K562 (cell line): ENCODE measurements at regions not wholly inside any gene's neighbourhood (a gene's known extent, or its start where the extent isn't known, plus 50 kb on each side); places are given as distances from the start of the nearest gene placed in this dataset.
"Not testable (repeated sequence)": the region's sequence is repeated elsewhere in the genome, so short reads cannot be mapped to it uniquely, and the experiment has no call there.

Experiments used
- CBFB ChIP-seq: sonication (generic); formaldehyde crosslinking; IDR thresholded peaks from 2 replicates; pipeline ENCODE4 v1.4.0; 2020; ENCODE audit warnings: mild to moderate bottlenecking, missing genetic modification reagents
- EZH2 ChIP-seq: IDR thresholded peaks from 2 replicates; pipeline ENCODE4 v1.6.1; 2012; ENCODE audit warnings: low read depth, mild to moderate bottlenecking, inconsistent platforms, low read length, borderline replicate concordance
- FOSL1 ChIP-seq: fragments of 200-800 bp; sonication (Bioruptor generic); conservative IDR thresholded peaks from 2 replicates; pipeline ENCODE4 v1.6.1; 2016; ENCODE audit warnings: missing genetic modification characterization, missing compliant biosample characterization
- MYC ChIP-seq, 2 experiments: fragments of 250-450 bp in 1 of 2; sonication (Bioruptor Pico) in 1 of 2; IDR thresholded peaks; 2 replicates each; pipeline versions ENCODE4 v1.5.1 to v1.6.1; 2012 to 2021; ENCODE audit warnings: low read depth in 2 of 2, borderline replicate concordance in 1 of 2, improper control_type of control experiment in 1 of 2, low read length in 1 of 2, mild to moderate bottlenecking in 1 of 2, moderate library complexity in 1 of 2
- SMC3 ChIP-seq: conservative IDR thresholded peaks from 2 replicates; pipeline ENCODE4 v1.6.1; 2011; ENCODE audit warnings: low read depth, low read length, improper control_type of control experiment; ENCODE audit not compliant: insufficient read depth
- TAF1 ChIP-seq: IDR thresholded peaks from 2 replicates; pipeline ENCODE4 v1.6.1; 2011; ENCODE audit warnings: mild to moderate bottlenecking, low read length, moderate library complexity; ENCODE audit not compliant: insufficient read depth, control insufficient read depth, severe bottlenecking; ENCODE audit errors: extremely low read depth
- ZBTB1 ChIP-seq: sonication (generic); formaldehyde crosslinking; IDR thresholded peaks from 2 replicates; pipeline ENCODE4 v1.8.1; 2023; ENCODE audit warnings: missing genetic modification reagents, low read depth, mild to moderate bottlenecking, borderline replicate concordance
- ZNF263 ChIP-seq: sonication (generic); formaldehyde crosslinking; IDR thresholded peaks from 2 replicates; pipeline ENCODE4 v1.8.0; 2022; ENCODE audit warnings: mild to moderate bottlenecking, missing genetic modification reagents, borderline replicate concordance
- TF ChIP-seq, protein P1 (sequence below): fragments of 250-450 bp; sonication (Bioruptor Pico); IDR thresholded peaks from 2 replicates; pipeline ENCODE4 v1.4.0; 2020
- TF ChIP-seq, protein P2 (sequence below), 2 experiments: IDR thresholded peaks; 2 replicates each; pipeline ENCODE4 v1.6.1; 2011; ENCODE audit warnings: borderline replicate concordance in 1 of 2, control low read depth in 1 of 2, low read depth in 1 of 2, low read length in 1 of 2, mild to moderate bottlenecking in 1 of 2, mixed read lengths in 1 of 2, moderate library complexity in 1 of 2; ENCODE audit not compliant: insufficient read depth in 1 of 2, insufficient read length in 1 of 2, poor library complexity in 1 of 2, severe bottlenecking in 1 of 2; ENCODE audit errors: extremely low read depth in 1 of 2
- TF ChIP-seq, protein P3 (sequence below): sonication (generic); formaldehyde crosslinking; IDR thresholded peaks from 2 replicates; pipeline ENCODE4 v1.8.1; 2023; ENCODE audit warnings: mild to moderate bottlenecking, missing genetic modification reagents, moderate library complexity
- TF ChIP-seq, protein P4 (sequence below): sonication (generic); formaldehyde crosslinking; IDR thresholded peaks from 2 replicates; pipeline ENCODE4 v1.5.0; 2020; ENCODE audit warnings: missing genetic modification reagents
- TF ChIP-seq, protein P5 (sequence below): fragments of 250-450 bp; sonication (Bioruptor Pico); IDR thresholded peaks from 2 replicates; pipeline ENCODE4 v1.8.0; 2022; ENCODE audit warnings: inconsistent platforms
- TF ChIP-seq, protein P6 (sequence below), 3 experiments: IDR thresholded peaks in 2 of 3; conservative IDR thresholded peaks in 1 of 3; 2 replicates each; pipeline ENCODE4 v1.5.1; 2011 to 2012; ENCODE audit warnings: low read length in 3 of 3, mild to moderate bottlenecking in 3 of 3, control low read depth in 2 of 3, improper control_type of control experiment in 1 of 3, inconsistent platforms in 1 of 3, low read depth in 1 of 3, mixed read lengths in 1 of 3, moderate library complexity in 1 of 3; ENCODE audit not compliant: insufficient read depth in 2 of 3

DNA sequence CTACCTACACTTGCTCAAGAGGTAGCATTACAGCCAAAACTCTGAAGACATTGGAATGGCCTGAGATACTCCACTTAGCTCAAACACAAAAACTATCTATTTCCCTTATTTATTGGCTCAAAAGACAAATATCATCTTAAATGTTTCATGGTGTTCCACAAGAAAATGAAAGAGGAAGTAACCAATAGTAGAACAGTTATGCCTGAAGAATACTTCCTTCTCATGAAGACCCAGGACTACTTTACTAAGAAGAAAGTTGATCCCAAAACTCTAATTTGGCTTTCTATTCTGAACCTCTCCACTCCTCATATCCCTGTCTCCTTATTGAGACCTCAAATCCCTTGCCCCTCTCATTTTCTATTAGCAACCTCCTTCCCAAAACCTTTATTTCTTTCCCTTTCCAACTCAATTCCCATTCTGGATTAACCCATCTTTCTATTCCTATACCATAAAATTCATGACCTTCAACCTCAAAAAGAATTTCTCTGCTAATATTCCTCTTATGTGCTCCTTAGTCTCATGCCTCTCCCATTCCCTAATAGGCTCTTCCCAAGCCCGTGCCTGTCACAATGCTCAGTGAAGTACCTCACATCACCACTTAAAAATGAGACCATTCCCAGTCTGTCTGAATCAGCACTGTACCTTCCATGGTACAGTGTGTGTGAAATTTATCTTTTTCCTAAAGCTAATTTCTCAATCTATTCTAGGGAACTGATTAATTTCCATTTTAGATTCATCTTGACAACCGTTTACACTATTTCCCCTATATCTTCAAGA is 302.2 kb downstream of the ZNF37A start:
- TF ChIP-seq ZBTB1; MYC (IDR thresholded peaks at IDR 0.05; ENCODE audit: low read depth, low read length); MYC (CRISPR knock-in tag; IDR thresholded peaks at IDR 0.05; ENCODE audit: borderline replicate concordance, low read depth); TAF1; EZH2; SMC3; CBFB (CRISPR knock-in tag); ZNF263 (CRISPR knock-in tag); FOSL1 (tag): not testable (repeated sequence)
- TF ChIP-seq, protein P1, sequence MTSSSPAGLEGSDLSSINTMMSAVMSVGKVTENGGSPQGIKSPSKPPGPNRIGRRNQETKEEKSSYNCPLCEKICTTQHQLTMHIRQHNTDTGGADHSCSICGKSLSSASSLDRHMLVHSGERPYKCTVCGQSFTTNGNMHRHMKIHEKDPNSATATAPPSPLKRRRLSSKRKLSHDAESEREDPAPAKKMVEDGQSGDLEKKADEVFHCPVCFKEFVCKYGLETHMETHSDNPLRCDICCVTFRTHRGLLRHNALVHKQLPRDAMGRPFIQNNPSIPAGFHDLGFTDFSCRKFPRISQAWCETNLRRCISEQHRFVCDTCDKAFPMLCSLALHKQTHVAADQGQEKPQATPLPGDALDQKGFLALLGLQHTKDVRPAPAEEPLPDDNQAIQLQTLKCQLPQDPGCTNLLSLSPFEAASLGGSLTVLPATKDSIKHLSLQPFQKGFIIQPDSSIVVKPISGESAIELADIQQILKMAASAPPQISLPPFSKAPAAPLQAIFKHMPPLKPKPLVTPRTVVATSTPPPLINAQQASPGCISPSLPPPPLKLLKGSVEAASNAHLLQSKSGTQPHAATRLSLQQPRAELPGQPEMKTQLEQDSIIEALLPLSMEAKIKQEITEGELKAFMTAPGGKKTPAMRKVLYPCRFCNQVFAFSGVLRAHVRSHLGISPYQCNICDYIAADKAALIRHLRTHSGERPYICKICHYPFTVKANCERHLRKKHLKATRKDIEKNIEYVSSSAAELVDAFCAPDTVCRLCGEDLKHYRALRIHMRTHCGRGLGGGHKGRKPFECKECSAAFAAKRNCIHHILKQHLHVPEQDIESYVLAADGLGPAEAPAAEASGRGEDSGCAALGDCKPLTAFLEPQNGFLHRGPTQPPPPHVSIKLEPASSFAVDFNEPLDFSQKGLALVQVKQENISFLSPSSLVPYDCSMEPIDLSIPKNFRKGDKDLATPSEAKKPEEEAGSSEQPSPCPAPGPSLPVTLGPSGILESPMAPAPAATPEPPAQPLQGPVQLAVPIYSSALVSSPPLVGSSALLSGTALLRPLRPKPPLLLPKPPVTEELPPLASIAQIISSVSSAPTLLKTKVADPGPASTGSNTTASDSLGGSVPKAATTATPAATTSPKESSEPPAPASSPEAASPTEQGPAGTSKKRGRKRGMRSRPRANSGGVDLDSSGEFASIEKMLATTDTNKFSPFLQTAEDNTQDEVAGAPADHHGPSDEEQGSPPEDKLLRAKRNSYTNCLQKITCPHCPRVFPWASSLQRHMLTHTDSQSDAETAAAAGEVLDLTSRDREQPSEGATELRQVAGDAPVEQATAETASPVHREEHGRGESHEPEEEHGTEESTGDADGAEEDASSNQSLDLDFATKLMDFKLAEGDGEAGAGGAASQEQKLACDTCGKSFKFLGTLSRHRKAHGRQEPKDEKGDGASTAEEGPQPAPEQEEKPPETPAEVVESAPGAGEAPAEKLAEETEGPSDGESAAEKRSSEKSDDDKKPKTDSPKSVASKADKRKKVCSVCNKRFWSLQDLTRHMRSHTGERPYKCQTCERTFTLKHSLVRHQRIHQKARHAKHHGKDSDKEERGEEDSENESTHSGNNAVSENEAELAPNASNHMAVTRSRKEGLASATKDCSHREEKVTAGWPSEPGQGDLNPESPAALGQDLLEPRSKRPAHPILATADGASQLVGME (CRISPR knock-in tag): not testable (repeated sequence)
- TF ChIP-seq, protein P2, sequence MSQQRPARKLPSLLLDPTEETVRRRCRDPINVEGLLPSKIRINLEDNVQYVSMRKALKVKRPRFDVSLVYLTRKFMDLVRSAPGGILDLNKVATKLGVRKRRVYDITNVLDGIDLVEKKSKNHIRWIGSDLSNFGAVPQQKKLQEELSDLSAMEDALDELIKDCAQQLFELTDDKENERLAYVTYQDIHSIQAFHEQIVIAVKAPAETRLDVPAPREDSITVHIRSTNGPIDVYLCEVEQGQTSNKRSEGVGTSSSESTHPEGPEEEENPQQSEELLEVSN (IDR thresholded peaks at IDR 0.05; ENCODE audit: borderline replicate concordance in 1 of 2, extremely low read depth in 1 of 2, insufficient read depth in 1 of 2, insufficient read length in 1 of 2, low read depth in 1 of 2, low read length in 1 of 2, poor library complexity in 1 of 2, severe bottlenecking in 1 of 2): not testable (repeated sequence)
- TF ChIP-seq, protein P3, sequence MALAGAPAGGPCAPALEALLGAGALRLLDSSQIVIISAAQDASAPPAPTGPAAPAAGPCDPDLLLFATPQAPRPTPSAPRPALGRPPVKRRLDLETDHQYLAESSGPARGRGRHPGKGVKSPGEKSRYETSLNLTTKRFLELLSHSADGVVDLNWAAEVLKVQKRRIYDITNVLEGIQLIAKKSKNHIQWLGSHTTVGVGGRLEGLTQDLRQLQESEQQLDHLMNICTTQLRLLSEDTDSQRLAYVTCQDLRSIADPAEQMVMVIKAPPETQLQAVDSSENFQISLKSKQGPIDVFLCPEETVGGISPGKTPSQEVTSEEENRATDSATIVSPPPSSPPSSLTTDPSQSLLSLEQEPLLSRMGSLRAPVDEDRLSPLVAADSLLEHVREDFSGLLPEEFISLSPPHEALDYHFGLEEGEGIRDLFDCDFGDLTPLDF: not testable (repeated sequence)
- TF ChIP-seq, protein P4, sequence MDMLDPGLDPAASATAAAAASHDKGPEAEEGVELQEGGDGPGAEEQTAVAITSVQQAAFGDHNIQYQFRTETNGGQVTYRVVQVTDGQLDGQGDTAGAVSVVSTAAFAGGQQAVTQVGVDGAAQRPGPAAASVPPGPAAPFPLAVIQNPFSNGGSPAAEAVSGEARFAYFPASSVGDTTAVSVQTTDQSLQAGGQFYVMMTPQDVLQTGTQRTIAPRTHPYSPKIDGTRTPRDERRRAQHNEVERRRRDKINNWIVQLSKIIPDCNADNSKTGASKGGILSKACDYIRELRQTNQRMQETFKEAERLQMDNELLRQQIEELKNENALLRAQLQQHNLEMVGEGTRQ (CRISPR knock-in tag): not testable (repeated sequence)
- TF ChIP-seq, protein P5, sequence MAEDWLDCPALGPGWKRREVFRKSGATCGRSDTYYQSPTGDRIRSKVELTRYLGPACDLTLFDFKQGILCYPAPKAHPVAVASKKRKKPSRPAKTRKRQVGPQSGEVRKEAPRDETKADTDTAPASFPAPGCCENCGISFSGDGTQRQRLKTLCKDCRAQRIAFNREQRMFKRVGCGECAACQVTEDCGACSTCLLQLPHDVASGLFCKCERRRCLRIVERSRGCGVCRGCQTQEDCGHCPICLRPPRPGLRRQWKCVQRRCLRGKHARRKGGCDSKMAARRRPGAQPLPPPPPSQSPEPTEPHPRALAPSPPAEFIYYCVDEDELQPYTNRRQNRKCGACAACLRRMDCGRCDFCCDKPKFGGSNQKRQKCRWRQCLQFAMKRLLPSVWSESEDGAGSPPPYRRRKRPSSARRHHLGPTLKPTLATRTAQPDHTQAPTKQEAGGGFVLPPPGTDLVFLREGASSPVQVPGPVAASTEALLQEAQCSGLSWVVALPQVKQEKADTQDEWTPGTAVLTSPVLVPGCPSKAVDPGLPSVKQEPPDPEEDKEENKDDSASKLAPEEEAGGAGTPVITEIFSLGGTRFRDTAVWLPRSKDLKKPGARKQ (CRISPR knock-in tag): not testable (repeated sequence)
- TF ChIP-seq, protein P6, sequence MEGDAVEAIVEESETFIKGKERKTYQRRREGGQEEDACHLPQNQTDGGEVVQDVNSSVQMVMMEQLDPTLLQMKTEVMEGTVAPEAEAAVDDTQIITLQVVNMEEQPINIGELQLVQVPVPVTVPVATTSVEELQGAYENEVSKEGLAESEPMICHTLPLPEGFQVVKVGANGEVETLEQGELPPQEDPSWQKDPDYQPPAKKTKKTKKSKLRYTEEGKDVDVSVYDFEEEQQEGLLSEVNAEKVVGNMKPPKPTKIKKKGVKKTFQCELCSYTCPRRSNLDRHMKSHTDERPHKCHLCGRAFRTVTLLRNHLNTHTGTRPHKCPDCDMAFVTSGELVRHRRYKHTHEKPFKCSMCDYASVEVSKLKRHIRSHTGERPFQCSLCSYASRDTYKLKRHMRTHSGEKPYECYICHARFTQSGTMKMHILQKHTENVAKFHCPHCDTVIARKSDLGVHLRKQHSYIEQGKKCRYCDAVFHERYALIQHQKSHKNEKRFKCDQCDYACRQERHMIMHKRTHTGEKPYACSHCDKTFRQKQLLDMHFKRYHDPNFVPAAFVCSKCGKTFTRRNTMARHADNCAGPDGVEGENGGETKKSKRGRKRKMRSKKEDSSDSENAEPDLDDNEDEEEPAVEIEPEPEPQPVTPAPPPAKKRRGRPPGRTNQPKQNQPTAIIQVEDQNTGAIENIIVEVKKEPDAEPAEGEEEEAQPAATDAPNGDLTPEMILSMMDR (IDR thresholded peaks at IDR 0.05 in 2 of 3, conservative IDR thresholded peaks at IDR 0.05 in 1 of 3; ENCODE audit: insufficient read depth in 2 of 3, low read depth in 1 of 3, low read length in 3 of 3): not testable (repeated sequence)
